ACHN (cell line): ENCODE measurements at regions not wholly inside any gene's neighbourhood (a gene's known extent, or its start where the extent isn't known, plus 50 kb on each side); places are given as distances from the start of the nearest gene placed in this dataset.
A peak's percentile ranks its signal among the peaks of the same experiment; 100 is the strongest.

ENCODE experiments used
- DNase-seq: peaks from one replicate; pipeline ENCODE4 v3.0.0-alpha.2; 2015
- in situ Hi-C: cut with HindIII; loops from 2 replicates; pipeline ENCODE4 v1.10.0; 2017; ENCODE audit warnings: low sequenced_read_pairs, low pct_ligation_motif_present, low pct_unique_long_range_greater_than_20kb

DNA sequence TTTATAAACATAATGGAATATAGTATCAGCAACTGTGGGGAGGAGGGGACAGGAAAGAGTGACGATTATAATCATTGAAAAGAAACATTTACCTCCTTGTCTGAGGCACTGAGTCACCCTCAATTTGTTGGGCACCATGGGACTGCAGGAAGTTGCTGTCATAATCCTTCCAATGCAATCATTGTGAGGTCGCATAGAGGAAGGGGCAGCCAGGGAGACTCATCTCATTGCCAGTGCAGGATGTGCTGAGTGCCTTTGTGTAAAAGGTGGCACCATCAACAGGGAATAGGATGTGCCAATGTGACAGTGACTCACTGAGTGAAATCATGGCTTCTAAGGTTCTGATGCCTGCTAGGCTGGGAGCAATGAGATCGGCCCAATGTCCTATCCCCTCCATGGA, 300.4 kb upstream of the ADAMTS9 start:
- no peak for DNase-seq
- in situ Hi-C loops: no loop called here

DNA sequence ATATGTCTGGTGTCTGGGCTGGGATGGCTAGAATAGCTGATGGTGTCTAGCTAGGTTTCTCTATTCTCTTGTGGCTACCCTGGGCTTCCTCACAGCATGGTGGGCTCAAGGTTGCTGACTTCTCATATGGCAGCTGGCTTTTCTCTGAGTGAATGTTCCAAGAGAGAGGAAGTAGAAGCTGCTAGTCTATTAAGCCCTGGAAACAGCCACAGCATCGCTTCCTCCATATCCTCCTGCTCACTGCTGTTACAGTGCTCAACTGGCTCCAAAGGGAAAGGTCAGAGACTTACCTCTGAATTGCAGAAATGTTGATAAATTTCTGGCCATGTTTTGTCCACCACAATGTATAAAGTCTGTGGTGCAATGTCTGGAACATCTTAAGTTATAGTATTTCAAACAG, 299.9 kb upstream of the ADAMTS9 start:
- DNase-seq: no peak
- in situ Hi-C loops: no loop called here

DNA sequence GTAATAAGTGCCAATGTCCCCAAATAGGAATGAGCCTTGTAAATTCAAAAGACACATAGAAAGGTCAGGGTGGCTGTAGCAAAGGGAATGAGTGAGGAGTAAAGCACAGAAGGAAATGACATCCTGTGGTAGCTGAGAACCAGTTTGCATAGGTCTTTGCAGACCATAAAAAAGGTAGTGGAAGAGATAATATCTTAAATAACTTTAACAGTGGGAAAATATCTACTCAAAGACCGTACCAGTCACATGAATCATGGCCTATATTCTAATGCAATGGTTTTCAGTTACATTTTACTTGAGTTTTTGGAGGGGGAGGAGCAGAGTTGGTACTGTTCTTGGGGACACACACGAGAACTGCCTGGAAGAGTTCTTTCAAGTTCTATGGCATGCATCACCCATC, 297.3 kb upstream of the ADAMTS9 start:
- DNase-seq: no peak
- in situ Hi-C loops: no loop called here

DNA sequence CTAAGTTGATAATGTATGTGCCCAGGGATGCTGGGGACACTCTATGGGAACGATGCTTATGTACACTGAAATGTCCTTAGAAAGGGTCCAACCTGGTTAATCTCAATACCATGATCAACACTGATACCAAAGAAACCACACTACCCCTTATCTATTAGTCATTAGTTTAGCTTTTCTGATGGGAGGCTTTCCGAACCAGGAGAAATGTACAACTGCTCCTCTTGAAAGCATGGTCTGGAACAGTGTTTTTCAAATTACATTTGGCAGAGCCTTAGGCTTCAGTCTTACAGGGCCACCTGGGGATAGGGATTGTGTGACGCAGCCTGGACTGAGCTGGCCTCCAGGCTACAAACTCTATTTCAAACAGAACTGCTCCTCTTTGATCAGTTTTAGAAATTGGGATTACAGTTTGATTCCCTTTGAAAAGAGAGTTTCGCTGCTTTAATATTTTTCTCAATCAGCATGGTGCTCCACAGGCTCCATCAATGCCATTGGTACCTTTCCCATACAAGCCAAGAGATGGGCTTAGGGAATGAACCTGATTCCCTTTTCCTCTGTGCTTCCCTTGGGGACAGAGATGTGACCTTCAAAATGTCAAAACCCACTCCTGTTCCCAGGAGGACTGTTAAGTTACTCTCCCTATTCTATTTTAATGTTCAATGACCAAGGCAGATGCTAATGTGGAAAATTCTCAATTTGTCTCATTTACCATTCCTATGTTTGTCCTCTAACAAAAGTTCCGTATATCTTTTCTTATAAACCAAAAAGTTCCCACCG, 296.0 kb upstream of the ADAMTS9 start:
- DNase-seq: no peak
- in situ Hi-C loops: no loop called here

DNA sequence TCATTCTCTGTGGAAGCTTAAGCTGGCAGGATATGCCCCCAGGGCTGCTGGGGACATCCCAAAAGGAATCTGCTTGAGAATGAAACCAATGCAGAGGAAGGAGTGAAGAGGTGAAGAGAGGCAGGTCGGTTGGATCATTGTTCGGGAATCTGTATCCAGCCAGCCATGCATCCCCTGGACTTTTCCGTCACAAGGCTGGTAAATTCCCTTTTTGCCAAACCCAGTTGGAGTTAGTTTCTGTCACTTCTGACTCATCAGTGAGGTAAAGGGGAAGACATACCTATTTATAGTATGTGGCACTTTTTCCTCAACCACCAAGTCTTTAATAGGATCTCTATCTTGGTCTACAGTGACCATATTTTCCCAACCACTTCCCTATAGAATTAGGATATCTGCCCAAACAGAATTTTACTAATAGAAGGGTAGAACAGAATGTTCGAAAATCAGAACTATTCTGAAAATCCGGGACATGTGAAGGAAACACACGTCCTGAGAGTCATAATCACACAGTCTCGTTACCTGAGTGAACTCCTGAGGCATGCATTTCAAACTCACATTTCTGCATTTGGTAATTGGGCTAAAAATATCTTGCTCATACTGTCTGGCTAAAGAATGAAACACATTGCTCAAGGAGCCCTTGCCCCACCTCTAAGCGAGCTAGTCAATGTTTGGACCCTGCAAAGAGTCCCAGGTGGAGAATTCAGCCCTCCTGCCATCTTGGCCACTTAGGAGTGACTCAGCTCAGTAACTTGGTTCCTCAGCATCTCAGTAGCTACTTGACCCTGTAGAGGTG, 289.7 kb upstream of the ADAMTS9 start:
- in situ Hi-C loops: no loop called here
- DNase-seq: peak; percentile 79

DNA sequence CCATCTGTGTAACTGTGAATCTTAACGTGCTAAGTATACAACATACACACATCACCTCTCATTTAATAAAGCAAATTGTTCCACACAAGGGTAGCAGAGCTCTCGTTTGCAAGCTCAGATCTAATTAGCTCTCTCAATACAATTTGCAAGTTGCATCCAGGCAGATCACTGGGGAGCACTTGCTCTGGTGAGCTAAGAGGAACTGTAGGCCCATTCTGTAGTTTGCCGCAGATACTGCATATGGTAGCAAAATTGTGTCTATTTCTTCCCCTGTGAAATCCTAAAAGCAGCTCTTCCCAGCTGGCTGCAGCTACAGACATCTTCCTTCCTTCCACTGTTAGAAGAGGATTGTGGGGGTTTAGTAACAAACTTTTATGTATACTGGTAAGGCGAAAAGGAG, 288.7 kb upstream of the ADAMTS9 start:
- in situ Hi-C loops: no loop called here
- DNase-seq: no peak

DNA sequence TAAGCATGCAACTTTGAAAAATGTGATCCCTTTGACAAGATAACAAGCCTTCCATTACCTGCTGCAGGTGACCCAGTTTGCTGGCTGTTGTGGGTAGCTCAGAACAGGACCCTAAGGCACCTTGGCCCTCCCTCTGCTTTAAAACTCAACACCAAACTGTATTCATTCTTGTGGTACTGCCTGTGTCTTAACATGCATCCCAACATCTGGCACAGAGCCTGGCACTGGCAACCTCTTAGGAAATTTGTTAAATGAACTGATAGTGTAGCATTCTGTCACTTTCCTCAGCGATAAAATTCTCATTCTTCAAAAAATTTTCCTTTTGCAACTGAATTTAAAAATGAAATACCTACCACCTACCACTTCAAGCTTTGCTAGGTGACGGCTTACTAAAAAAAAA, 287.3 kb upstream of the ADAMTS9 start:
- in situ Hi-C loops: no loop called here
- no peak for DNase-seq

DNA sequence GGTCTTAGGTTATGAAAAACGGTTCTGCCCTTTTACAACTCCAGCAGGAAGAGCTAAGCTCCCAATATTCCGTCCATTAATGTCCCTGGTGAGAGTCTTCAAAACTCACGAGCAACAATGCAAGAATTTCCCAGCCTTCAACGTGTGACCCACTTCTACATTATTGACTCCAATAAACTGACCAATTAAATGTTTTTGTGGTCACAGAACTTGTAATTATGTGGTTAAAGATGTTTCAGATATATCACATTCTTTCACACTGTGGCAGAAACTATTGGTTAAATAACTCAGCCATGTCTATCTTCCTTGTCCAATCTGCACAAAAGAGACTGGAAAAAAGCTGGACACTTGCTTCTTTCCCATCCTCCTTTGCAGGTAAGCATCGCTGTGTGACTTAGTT, 286.6 kb upstream of the ADAMTS9 start:
- in situ Hi-C loops: no loop called here
- no peak for DNase-seq

DNA sequence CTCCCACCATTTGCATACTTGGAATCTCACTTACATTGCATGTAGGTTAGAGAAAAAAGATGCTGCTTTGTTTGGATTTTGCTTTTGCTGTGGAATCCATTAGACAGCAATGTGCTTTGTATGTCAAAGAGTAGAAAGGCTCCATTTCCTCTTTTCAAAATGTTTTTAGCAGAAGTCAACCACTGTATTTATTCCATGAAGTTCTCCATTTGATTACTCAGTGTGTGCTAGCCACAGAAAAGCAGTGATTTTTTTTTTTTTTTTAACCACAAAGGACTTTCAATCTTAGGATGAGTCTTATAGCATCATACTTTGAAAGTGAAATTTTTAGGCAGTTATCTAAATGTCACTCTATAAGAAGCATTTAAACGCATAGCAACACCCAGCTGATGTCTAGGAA, 285.0 kb upstream of the ADAMTS9 start:
- in situ Hi-C loops: no loop called here
- no peak for DNase-seq

DNA sequence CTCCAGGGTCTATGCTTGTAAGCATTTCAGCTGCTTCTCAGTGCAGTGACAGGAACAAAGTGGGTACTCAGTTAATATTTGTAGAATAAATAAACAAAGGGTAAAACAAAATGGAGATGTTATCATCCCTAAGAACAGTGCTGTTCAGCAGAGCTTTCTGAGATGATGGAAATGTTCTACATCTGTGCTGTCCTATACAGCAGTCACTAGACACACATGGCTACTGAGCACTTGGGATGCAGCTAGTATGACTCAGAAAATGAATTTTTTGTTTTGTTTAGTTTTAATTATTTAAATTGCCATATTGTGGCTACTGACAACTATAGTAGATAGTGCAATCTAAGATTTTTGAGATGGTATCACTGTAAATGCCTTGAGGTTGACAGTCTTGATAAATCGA, 283.8 kb upstream of the ADAMTS9 start:
- DNase-seq: no peak
- in situ Hi-C loops: no loop called here

DNA sequence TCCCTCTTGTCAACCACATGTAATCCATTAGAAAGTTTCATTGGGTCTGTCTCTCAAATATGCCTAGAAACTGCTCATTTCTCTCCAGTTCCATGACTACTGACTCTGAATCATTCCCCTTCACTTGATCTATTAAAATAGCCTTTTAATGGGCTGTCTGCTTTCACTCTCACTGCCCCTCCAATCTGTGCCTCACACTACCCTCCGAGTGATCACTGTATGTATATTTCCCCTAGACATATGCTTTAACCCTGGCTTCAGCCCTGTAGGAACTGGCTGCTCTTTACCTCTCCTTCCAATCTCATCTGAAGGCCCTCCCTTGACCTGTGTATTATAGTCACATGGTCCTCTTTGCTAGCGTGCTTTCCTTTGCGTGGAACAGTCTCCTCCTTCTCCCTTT, 282.8 kb upstream of the ADAMTS9 start:
- in situ Hi-C loops: no loop called here
- no peak for DNase-seq

DNA sequence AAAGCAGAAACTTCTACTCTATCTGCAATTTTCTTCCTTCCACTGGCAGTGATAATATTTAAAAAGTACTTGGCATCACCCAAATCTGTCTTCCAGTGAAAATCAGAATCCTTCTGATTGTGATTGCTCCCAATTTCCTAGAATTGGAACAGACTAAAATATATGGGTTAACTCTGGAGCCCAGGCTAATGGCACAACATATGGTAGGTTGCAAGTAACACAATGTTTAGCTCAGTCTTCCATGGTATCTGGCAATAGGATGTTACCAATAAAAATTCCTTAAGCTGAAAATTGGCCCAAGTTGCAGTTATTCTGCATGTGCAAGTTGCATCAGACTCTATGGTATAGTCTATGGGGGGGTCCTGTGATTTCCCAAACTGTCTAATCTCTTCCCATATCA, 273.5 kb upstream of the ADAMTS9 start:
- no peak for DNase-seq
- in situ Hi-C loops: no loop called here

DNA sequence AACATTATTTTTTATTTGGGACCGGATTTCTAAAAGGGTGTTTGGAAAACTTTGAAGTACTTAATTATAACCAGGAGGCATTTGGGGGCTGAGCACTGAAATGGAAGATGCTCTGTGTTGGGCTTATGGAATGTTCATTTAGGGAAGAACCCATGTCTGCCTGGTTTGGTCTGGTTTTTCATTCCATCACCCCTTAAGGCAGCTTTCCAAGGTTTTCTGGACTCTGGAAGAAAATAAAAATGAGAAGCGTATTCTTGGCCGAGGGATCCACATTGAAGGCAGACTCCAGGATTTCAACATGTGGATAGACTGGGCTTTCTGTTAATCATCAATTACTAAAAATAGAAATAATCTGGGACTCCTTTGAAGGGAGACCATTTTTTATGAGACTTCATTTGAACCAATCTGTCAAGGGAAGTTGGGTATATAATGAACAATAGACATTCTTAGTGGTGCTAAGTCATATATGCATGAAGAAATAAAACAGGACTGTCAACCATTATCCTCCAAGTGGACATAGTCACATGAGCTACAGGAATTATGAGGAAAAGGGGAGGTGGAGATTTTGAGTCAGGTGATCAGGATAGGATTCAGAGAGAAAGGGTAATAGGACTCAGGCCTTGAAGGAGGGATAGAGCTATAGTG, 270.5 kb upstream of the ADAMTS9 start:
- in situ Hi-C loops: no loop called here
- no peak for DNase-seq

DNA sequence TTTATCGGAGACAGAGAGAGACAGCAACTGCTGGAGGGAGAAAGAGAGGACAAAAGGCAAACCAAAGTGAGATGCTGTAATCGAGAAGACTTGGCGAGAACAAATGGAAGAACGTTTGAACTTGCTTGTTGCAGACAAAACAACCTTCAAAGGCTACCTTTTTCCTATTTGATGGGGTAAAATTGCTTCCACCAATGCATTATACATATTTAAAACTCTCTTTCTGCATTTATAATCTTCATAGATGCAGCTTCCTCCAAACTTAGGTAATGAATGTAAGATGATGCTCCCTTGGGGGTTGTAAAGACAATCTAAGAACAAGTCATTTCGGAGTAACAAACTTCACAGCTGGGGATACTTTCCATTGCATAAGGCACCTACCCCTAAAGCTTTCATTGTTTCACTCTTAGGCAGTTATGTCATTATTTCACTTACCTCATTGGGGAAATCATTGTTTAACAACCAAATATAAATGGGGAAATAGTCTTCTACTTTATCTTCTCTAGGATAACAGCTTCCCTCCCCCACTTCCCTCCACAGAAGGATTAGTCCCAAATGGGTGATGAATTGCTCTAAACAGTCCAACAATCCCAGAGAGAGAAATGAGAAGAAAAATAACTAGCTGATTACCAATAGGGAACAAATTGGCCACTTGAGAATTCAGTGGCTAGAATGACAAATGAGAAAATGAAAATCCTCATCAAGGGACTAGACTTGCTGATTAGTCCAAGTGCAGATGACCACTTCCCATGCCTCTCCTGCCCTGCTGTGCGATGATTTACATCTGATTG, 269.8 kb upstream of the ADAMTS9 start:
- no peak for DNase-seq
- in situ Hi-C loops: no loop called here

DNA sequence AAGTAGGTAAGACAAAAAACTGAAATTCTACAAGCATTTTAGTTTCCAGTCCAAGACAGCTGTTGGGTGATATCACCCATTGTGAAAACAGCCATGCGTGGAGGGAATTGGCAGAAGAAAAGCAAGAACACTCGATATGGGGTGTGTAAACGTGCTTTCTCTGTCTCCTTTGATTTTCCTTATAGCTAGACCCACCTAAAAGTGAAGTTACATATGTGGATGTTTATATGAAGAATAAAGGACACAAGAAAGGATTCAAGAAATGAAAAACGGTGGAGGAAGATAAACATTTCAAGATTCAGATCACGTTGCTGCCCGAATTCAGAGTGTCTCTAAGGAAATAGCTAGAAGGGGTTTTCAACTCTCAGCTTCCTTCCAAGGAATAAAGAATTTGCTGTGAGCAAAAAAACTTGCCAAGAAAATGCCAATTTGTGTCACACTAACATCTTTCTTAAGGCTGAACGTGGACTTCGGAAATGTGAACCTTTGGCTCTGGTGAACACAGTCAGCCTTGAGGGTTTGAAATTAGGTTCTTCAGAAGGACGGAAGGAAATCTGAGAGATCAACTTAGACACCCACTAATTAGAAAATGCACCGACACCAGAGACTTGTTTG, 269.0 kb upstream of the ADAMTS9 start:
- no peak for DNase-seq
- in situ Hi-C loops: no loop called here

DNA sequence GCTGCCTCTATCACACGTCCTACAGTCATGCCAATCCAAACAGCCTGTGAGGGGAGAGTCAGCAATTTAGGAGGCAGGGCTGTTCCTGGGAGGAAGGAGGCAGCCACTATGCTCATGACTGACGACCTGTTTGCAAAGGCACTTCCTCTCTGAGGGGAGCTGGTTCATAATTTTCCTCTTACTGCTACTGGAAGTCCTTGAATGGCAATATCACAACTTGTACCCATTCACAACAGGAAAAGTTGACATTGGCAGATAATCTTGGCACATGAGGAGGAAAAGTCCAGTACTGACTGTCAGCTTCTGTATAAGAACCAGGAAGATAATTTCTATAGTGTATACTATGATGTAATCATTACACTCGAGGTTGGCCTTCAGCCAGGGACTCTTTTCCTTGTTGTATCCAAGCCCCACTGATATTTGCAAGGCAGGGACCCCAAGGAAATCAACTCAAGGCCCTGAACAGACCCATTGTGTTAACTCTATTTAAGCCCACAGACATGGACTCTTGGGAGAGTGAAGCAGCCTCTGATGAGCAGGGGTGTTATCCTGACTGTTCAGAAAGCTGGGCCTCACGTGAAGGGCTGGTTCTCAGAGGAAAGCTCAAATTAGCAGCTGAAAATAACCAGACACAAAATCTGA, 267.3 kb upstream of the ADAMTS9 start:
- in situ Hi-C loops: no loop called here
- no peak for DNase-seq

DNA sequence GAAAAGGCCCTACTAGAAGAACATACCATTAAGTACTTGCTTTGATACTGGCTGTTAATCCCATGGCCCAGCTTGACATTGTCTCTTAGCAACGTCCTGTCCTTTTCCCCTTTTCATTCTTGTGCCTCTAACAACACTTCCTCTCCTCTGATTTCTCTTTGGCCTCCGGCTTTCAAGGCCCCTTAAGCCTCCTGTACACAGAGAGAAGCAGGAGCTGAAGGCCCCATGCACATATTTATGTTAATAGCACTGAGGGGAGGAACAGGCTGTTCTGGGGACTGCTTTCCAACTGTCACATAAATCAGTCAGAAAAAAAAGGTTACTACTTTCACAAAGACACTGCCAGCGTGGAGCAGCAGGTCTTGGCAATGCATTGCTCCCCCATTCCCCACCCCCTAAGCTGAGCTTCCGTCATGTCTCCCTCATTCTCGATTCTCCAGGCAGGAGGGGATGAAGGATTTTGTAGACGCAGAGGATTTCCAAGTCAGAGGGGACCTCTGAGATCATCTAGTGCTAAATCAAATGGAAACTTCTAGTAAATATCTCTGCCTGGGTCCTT, 257.4 kb upstream of the ADAMTS9 start:
- in situ Hi-C loops: no loop called here
- DNase-seq: no peak

DNA sequence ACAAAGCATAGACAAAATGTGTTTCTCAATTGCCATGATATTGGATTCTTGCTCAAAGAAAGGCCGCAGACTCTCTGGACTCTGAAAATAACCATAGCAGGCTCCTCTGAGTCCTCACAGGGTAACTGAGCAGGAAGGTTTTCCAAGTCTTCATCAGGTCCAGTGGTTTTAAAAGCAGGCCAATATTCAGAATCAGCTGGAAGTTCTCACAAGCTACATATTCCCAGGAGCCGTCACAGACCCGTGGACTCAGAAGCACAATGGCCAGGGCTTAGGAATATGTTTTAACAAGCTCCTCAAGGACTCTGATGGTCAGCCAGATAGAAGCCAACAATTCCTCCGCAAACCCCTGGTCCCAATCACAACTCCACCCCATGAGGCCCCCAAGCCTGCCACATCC, 256.1 kb upstream of the ADAMTS9 start:
- no peak for DNase-seq
- in situ Hi-C loops: no loop called here
